Stomach (tissue), 4 donors: ENCODE measurements at regions not wholly inside any gene's neighbourhood (a gene's known extent, or its start where the extent isn't known, plus 50 kb on each side); places are given as distances from the start of the nearest gene placed in this dataset.

Experiments
- EP300 ChIP-seq: sonication (generic); formaldehyde crosslinking; IDR thresholded peaks from one replicate; pipeline ENCODE4 v1.6.1; 2017; ENCODE audit warnings: antibody characterized with exemption
- POLR2A ChIP-seq, 4 donors: fragments of 450-650 bp; IDR thresholded peaks; one replicate each; pipeline ENCODE4 v1.6.1; 2016; ENCODE audit warnings: antibody characterized with exemption in 4 of 4, control low read depth in 2 of 4, mild to moderate bottlenecking in 1 of 4, moderate library complexity in 1 of 4
- POLR2AphosphoS5 ChIP-seq, 3 donors: sonication (generic); formaldehyde crosslinking; IDR thresholded peaks; one replicate each; pipeline ENCODE4 v1.6.1; 2016; ENCODE audit warnings: antibody characterized with exemption in 3 of 3
- TF ChIP-seq, protein P1 (sequence below), 7 experiments: fragments of 450-650 bp in 4 of 7; fragments of 200-600 bp in 3 of 7; sonication (generic) in 3 of 7; IDR thresholded peaks; one replicate each; pipeline ENCODE4 v1.5.1; 2016 to 2019; ENCODE audit warnings: antibody characterized with exemption in 7 of 7, control low read depth in 2 of 7, mild to moderate bottlenecking in 1 of 7

GRCh38 chr10:42962902-42963231, 114.0 kb upstream of the RET start:
- TF ChIP-seq, protein P1, sequence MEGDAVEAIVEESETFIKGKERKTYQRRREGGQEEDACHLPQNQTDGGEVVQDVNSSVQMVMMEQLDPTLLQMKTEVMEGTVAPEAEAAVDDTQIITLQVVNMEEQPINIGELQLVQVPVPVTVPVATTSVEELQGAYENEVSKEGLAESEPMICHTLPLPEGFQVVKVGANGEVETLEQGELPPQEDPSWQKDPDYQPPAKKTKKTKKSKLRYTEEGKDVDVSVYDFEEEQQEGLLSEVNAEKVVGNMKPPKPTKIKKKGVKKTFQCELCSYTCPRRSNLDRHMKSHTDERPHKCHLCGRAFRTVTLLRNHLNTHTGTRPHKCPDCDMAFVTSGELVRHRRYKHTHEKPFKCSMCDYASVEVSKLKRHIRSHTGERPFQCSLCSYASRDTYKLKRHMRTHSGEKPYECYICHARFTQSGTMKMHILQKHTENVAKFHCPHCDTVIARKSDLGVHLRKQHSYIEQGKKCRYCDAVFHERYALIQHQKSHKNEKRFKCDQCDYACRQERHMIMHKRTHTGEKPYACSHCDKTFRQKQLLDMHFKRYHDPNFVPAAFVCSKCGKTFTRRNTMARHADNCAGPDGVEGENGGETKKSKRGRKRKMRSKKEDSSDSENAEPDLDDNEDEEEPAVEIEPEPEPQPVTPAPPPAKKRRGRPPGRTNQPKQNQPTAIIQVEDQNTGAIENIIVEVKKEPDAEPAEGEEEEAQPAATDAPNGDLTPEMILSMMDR (IDR thresholded peaks at IDR 0.05) = no peak
- TF ChIP-seq POLR2A (IDR thresholded peaks at IDR 0.05) (no peak), POLR2AphosphoS5 (IDR thresholded peaks at IDR 0.05) (no peak), EP300 (no peak)
